Muscle layer of colon (tissue), 2 donors: ENCODE measurements at regions not wholly inside any gene's neighbourhood (a gene's known extent, or its start where the extent isn't known, plus 50 kb on each side); places are given as distances from the start of the nearest gene placed in this dataset.

Experiments used
- H3K27ac ChIP-seq: one replicate; pipeline ENCODE4 v1.7.0; 2013; ENCODE audit warnings: low read depth, mild to moderate bottlenecking, low read length, moderate library complexity
- H3K27me3 ChIP-seq, 2 donors: one replicate each; pipeline ENCODE4 v1.7.0; 2013; ENCODE audit warnings: low read length in 2 of 2, mild to moderate bottlenecking in 2 of 2; ENCODE audit not compliant: insufficient read depth in 2 of 2, control insufficient read depth in 1 of 2
- H3K36me3 ChIP-seq: one replicate; pipeline ENCODE4 v1.7.0; 2013; ENCODE audit warnings: mild to moderate bottlenecking, low read length; ENCODE audit not compliant: insufficient read depth
- H3K4me1 ChIP-seq: one replicate; pipeline ENCODE4 v1.7.0; 2013; ENCODE audit warnings: mild to moderate bottlenecking, low read length; ENCODE audit not compliant: insufficient read depth
- H3K4me3 ChIP-seq, 2 donors: one replicate each; pipeline ENCODE4 v1.7.0; 2013; ENCODE audit warnings: low read length in 2 of 2, low read depth in 1 of 2, mild to moderate bottlenecking in 1 of 2, moderate library complexity in 1 of 2
- H3K9ac ChIP-seq: one replicate; pipeline ENCODE4 v1.7.0; 2013; ENCODE audit warnings: low read length
- H3K9me3 ChIP-seq: one replicate; pipeline ENCODE4 v1.7.0; 2013; ENCODE audit warnings: mild to moderate bottlenecking, low read length
- donor health status: abdominal sarcoma.
- donor health status: Adenocarcinoma of cecum.

DNA sequence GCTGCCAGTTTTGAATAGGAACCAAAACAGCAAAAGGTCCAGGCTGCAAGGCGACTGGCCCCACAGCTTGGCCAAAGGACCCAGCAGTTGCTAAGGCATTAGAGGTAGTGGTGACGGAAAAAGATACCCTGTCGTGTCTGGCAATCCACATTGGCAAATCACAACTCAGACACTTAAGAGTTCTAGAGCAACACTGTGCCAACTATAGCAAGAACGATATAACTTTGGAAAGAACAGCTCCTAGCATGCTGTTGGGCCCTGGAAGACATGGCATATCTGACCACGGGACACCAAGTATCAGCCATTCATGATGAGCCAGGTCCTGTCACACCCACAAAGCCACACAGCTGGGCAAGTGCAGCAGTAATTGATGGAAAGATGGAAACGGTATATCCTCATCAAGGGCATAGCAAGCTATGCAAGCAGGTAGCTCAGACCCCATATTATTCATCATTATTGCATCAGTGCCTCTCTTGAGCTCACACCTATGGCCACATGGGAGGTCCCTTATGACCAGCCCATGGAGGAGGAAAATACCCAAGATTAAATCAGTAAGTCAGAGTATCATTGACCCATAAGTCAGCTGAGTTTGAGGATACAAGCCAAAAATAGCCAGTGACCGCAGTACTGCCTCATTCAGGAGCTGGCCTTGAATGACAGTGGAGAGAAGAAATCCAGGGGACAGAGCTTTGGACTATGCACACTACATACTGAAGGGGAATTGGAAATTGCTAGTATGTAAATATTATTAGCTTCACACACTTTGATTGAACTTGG is 221.2 kb downstream of the SETD4 start:
- H3K4me1 ChIP-seq, result no peaks in the 10 kb centered on the region
- H3K27me3 ChIP-seq, result no peaks in the 10 kb centered on the region
- no peaks in the 10 kb centered on the region for H3K9me3 ChIP-seq
- H3K4me3 ChIP-seq, result no peak overlapping the region
- no peak overlapping the region for H3K9ac ChIP-seq
- H3K36me3 ChIP-seq, result no peaks in the 10 kb centered on the region
- H3K27ac ChIP-seq, result no peak overlapping the region

DNA sequence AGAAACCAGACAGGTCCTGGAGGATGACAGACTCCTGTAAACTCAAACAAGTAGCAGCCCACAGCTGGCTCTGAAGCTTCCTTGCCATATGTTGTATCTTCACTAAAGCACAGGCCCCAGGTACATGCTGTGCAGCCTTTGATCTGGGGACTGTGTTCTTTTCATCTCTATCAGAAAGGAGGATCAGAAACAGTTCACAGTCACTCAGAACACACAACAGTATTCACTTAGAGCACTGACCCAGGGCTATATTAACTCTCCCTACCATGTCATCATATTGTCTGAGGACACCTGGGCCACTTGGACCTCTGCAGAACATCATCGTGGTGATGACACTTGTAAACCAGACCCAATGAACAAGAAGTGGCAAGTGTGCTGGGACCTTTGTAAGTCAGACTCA is 222.0 kb downstream of the SETD4 start:
- no peak overlapping the region for H3K4me3 ChIP-seq
- H3K4me1 ChIP-seq, result no peaks in the 10 kb centered on the region
- no peak overlapping the region for H3K27ac ChIP-seq
- no peaks in the 10 kb centered on the region for H3K9me3 ChIP-seq
- H3K27me3 ChIP-seq, result no peaks in the 10 kb centered on the region
- no peaks in the 10 kb centered on the region for H3K36me3 ChIP-seq
- no peak overlapping the region for H3K9ac ChIP-seq

DNA sequence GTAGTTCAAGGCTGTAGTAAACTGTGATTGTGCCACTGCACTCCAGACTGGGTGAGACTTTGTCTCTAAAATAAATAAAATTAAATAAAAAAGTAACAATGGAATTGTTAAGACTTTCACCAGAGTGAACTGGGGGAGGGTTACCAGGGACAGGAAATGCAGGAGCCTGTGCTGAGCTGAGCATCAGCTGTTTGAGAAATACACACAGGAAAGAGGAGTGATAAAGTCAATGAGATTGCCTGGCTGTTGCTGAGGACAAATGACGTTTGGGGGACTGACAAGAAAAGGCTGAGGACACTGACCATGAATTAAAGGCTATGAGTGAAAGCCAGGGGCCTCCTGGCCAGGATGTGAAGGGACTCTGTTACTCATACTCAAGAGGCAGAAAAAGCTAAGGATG is 226.3 kb downstream of the SETD4 start:
- Histone ChIP-seq H3K4me3 (no peak overlapping the region), H3K27ac (no peak overlapping the region), H3K36me3 (no peaks in the 10 kb centered on the region), H3K9ac (no peak overlapping the region), H3K9me3 (no peaks in the 10 kb centered on the region), H3K4me1 (no peaks in the 10 kb centered on the region), H3K27me3 (no peaks in the 10 kb centered on the region)

DNA sequence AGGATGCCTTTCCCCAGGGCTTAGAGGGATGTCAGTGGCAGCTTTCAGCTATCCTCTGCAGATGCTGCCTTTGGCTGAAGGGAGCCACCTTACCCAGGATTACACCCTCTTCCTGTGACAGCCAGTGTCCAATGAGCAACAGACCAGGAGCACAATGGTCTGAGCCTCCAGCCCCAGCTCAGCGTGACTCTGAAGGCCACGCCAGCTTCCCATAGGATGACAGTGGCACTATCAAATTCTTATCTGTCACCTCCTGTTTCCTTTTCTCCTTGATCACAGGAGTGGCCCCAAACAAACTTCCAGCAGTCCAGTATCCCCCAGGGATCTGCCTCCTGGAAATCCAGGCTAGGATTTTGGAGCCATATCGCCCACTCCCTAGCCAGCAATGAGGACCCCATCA is 226.9 kb downstream of the SETD4 start:
- Histone ChIP-seq H3K9ac (no peak overlapping the region), H3K36me3 (no peaks in the 10 kb centered on the region), H3K4me3 (no peak overlapping the region), H3K4me1 (no peaks in the 10 kb centered on the region), H3K9me3 (no peaks in the 10 kb centered on the region), H3K27me3 (no peaks in the 10 kb centered on the region), H3K27ac (no peak overlapping the region)

DNA sequence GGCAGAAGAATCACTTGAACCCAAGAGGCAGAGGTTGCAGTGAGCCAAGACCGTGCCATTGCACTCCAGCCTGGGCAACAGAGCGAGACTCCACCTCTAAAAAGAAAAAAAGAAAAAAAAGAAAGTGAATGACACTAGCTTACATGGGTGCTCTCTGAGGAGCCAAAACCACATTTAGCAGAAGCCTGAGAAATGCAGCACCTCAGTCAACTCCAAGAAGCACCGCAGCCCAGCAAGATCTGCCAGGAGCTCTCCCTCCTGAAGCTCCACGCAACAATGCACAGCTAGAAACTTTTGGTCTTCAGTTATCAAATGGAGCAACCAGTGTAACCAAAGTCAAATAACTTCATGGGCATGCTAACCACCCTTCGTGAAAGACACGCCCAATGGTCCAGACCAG is 229.1 kb downstream of the SETD4 start:
- Histone ChIP-seq H3K4me3 (no peak overlapping the region), H3K9me3 (no peaks in the 10 kb centered on the region), H3K4me1 (no peaks in the 10 kb centered on the region), H3K27me3 (no peaks in the 10 kb centered on the region), H3K36me3 (no peaks in the 10 kb centered on the region), H3K27ac (no peak overlapping the region), H3K9ac (no peak overlapping the region)

DNA sequence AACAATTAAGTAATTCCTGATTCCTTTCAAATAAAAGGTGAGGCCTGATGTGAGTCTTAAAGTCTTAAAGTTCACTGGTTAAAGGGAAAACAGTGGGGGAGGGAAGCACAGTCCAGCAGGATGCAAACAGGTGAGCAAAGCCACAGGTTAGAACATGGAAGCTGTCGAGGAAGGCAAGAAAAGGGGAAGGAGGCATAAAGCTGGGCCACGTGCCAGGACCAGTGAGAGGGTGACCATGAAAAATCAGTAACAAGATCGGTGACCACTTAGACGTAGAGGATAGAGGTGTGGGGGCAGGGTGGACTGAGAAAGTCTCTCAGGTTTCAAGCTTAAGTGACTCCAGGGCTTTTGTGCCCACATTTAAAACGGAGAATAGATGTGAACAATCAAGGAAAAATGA is 231.3 kb downstream of the SETD4 start:
- no peaks in the 10 kb centered on the region for H3K27me3 ChIP-seq
- H3K4me3 ChIP-seq, result no peak overlapping the region
- H3K4me1 ChIP-seq, result no peaks in the 10 kb centered on the region
- H3K9me3 ChIP-seq, result no peaks in the 10 kb centered on the region
- H3K36me3 ChIP-seq, result no peaks in the 10 kb centered on the region
- no peak overlapping the region for H3K9ac ChIP-seq
- no peak overlapping the region for H3K27ac ChIP-seq

DNA sequence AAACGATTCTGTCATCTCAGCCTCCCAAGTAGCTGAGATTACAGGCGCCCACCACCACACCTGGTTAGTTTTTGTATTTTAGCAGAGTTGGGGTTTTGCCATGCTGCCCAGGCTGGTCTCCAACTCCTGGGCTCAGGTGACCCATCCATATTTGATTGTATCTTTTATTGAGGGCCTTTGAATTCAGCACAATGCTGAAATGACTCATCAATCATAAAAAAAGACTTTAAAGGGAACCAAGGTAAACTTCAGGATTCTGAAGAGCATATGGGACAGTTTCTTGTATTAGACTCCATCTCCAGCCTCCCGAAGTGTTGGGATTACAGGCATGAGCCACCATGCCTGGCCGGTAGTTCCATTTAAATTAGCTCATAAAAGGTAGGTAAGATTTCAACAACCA is 232.2 kb downstream of the SETD4 start:
- no peak overlapping the region for H3K4me3 ChIP-seq
- no peak overlapping the region for H3K27ac ChIP-seq
- H3K4me1 ChIP-seq, result no peaks in the 10 kb centered on the region
- H3K9ac ChIP-seq, result no peak overlapping the region
- H3K27me3 ChIP-seq, result no peaks in the 10 kb centered on the region
- no peaks in the 10 kb centered on the region for H3K36me3 ChIP-seq
- no peaks in the 10 kb centered on the region for H3K9me3 ChIP-seq

DNA sequence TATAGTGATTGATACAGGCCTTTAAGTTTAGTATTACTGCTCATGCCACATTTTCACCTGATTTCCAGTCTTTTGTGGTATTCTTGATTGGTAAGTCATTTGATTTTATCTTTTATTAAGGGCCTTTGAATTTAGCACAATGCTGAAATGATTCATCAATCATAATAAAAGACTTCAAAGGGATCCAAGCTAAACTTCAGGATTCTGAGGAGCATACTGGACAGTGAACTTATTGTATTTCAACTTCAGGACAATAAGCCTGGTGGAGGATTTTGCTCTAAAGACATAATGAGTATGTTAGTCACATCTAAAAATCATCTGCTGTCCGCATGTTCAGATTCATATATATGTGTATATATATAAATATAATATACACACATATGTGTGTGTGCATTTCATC is 233.3 kb downstream of the SETD4 start:
- Histone ChIP-seq H3K27me3 (no peaks in the 10 kb centered on the region), H3K36me3 (no peaks in the 10 kb centered on the region), H3K4me1 (no peaks in the 10 kb centered on the region), H3K9me3 (no peaks in the 10 kb centered on the region), H3K4me3 (no peak overlapping the region), H3K9ac (no peak overlapping the region), H3K27ac (no peak overlapping the region)

DNA sequence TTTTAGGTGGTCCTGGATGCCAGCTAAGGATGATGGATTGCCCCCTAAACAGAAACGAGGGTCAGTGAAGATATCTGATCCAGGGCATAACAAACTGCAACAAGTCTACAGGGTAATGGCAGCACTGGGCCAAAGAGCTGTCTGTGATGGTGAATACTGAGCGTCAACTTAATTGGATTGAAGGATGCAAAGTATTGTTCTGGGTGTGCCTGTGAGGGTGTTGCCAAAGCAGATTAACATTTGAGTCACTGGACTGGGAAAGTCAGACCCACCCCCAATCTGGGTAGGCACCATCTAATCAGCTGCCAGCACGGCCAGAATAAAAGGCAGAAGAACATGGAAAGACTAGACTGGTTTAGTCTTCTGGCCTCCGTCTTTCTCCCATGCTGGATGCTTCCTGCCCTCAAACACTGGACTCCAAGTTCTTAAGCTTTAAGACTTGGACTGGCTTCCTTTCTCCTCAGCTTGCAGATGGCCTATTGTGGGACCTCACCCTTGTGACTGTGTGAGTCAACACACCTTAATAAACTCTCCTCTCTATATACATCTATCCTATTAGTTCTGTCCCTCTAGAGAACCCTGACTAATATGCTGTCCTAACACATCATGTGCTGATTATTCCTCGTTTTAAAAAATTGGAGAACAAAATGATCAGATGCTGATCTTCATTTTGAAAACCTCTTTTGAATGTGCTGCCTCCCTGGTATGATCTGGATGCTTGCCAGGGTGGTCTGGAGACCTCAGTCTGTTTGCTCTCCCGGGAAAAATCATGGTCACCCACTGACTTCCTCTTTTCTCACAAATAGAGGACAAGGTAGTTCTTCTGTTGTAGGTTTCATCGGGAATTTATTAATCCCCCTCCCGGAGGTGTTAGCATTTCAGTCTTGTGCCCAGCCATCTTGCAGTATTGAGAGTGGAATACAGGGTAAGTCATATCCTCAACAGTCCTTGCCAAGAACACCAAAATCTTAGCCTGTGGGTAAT is 234.7 kb downstream of the SETD4 start:
- Histone ChIP-seq H3K27ac (no peak overlapping the region), H3K9ac (no peak overlapping the region), H3K36me3 (no peaks in the 10 kb centered on the region), H3K27me3 (no peaks in the 10 kb centered on the region), H3K9me3 (no peaks in the 10 kb centered on the region), H3K4me1 (no peaks in the 10 kb centered on the region), H3K4me3 (no peak overlapping the region)

DNA sequence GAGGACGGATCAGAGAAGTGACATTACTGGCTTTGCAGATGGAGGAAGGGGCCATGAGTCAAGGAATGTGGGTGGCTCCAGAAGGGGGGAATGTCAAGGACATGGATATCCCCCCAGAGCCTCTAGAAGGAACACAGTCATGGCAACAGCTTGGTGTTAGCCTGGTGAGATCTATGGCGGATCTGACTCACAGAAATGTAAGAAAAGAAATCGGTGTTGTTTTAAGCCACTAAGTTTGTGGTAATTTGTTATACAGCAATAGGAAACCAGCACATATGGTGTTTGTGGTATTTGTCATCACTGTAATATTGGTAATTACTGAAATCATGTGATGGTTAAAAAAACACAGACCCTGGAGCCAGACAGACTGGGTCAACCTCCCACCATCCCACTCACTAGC is 236.2 kb downstream of the SETD4 start:
- Histone ChIP-seq H3K4me1 (no peaks in the 10 kb centered on the region), H3K9ac (no peak overlapping the region), H3K4me3 (no peak overlapping the region), H3K27ac (no peak overlapping the region), H3K36me3 (no peaks in the 10 kb centered on the region), H3K9me3 (no peaks in the 10 kb centered on the region), H3K27me3 (no peaks in the 10 kb centered on the region)

DNA sequence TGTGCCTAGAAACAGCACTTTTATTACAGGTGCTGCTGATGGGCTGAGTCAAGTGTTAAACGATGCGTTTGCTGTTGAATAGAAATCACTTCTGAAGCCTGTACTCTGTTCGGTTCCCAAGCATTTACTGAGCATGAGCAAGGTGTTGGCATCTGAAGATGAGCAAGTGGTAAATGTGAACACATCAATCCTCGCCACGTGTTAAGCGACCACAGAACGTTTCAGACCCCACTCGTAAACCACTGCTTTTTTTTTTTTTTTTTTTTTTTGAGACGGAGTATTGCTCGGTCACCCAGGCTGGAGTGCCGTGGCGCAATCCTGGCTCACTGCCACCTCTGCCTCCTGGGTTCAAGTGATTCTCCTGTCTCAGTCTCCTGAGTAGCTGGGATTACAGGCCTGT is 241.2 kb downstream of the SETD4 start:
- Histone ChIP-seq H3K27me3 (no peaks in the 10 kb centered on the region), H3K27ac (no peak overlapping the region), H3K9me3 (no peaks in the 10 kb centered on the region), H3K4me3 (no peak overlapping the region), H3K9ac (no peak overlapping the region), H3K36me3 (no peaks in the 10 kb centered on the region), H3K4me1 (no peaks in the 10 kb centered on the region)
